A549 (cell line): ENCODE measurements at regions not wholly inside any gene's neighbourhood (a gene's known extent, or its start where the extent isn't known, plus 50 kb on each side); places are given as distances from the start of the nearest gene placed in this dataset.

ENCODE experiments used
- EP300 ChIP-seq, 2 experiments: fragments of >200 bp; sonication (Bioruptor Twin); formaldehyde crosslinking; IDR thresholded peaks; 2 replicates in 1 of 2; 3 replicates in 1 of 2; pipeline ENCODE4 v1.6.1; 2016 to 2017
- POLR2AphosphoS2 ChIP-seq: conservative IDR thresholded peaks from 2 replicates; pipeline ENCODE4 v1.6.1; 2012; ENCODE audit warnings: low read length, improper control_type of control experiment, inconsistent platforms

GRCh38 chr1:117689997-117690625 is 84.3 kb downstream of the TENT5C start:
- no peak for TF ChIP-seq POLR2AphosphoS2
- TF ChIP-seq EP300 (IDR thresholded peaks at IDR 0.05) = no peak
